ENCODE measurements at regions not wholly inside any gene's neighbourhood (a gene's known extent, or its start where the extent isn't known, plus 50 kb on each side); places are given as distances from the start of the nearest gene placed in this dataset.
"Not testable (repeated sequence)": the region's sequence is repeated elsewhere in the genome, so short reads cannot be mapped to it uniquely, and the experiment has no call there.

DNA sequence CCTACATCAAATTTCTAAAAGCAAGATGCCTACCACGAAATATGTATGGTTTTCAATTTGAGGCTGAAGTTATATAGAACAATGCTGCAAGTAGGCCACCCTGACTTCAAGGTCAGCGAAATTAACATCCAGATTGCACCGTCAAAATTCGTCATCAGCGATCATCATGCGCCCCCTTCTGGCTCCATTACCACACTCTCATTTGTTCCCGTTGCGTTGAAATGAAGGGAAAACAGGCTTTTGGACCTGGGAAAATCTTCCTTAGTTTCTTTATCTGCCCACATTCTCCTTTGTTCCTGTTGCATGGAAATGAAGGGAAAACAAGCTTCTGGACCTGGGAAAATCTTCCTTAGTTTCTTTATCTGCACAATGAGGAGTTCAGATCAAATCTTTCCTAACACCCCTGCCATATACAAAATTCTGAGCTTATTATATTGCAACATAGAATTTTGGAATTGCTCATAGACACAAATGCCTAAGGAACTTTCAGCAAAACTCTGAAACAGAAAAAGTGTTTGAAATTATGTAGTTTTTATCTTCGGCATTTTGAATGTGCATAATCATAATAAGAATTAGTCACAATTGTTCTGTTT, 98.2 kb upstream of the PRKCQ start:
- Mint-ChIP-seq H3K27ac (no peak overlapping the region), H3K9me3 (no peaks in the 10 kb centered on the region), H3K36me3 (no peaks in the 10 kb centered on the region)
- DNase-seq (ENCODE audit: low spot score in 2 of 2) (peak in 1 of 2 donors; percentile 66), ATAC-seq (peak; percentile 49 to 60)

DNA sequence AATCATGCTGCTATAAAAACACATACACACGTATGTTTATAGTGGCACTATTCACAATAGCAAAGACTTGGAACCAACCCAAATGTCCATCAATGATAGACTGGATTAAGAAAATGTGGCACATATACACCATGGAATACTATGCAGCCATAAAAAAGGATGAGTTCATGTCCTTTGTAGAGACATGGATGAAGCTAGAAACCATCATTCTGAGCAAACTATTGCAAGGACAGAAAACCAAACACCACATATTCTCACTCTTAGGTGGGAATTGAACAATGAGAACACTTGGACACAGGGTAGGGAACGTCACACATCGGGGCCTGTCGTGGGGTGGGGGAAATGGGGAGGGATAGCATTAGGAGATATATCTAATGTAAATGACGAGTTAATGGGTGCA, 97.1 kb upstream of the PRKCQ start:
- not testable (repeated sequence) for ATAC-seq; H3K36me3 Mint-ChIP-seq; DNase-seq (ENCODE audit: low spot score in 2 of 2); H3K9me3 Mint-ChIP-seq; H3K27ac Mint-ChIP-seq

DNA sequence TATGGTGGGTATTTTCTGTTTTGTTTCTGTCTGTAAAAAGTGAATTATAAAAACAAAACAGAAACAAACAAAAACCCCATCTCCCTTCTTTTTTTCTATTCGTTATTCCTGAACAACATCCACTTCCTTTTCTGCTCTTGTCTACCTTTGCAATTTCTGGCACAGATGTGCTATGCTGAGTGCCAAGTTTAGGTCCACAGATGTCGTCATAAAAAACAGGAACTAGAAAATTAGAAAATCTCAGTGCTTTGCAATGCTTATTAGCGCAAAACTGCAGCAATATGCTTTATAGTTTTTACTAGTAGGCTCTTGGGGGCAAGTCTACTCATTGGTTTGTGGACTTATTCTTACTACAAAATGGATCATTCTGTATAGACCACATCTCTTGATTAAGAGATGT, 94.2 kb upstream of the PRKCQ start:
- H3K9me3 Mint-ChIP-seq, result no peaks in the 10 kb centered on the region
- no peaks in the 10 kb centered on the region for H3K36me3 Mint-ChIP-seq
- no peak for ATAC-seq
- H3K27ac Mint-ChIP-seq, result no peak overlapping the region
- DNase-seq (ENCODE audit: low spot score in 2 of 2), result no peak

DNA sequence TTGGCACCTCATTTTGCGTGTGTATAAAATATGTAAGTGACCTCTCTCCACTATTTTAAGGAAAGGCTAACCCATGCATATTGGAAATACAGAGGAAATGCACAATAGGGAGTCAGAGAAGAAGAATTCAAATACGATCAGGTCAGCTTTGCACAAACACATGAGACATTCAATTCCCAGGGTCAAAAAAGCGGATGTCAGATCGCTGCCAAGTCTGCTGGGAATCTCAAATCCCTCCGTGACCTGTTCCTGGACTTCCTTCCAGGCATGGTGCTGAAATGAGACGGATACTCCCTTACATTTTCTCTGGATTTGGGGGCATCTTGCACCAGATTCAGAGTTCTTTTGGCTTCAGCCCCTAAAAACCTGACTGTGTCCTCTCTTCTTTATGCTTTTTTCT, 91.9 kb upstream of the PRKCQ start:
- H3K36me3 Mint-ChIP-seq, result no peaks in the 10 kb centered on the region
- ATAC-seq (no peak), DNase-seq (ENCODE audit: low spot score in 2 of 2) (no peak)
- H3K27ac Mint-ChIP-seq, result no peak overlapping the region
- H3K9me3 Mint-ChIP-seq, result no peaks in the 10 kb centered on the region

DNA sequence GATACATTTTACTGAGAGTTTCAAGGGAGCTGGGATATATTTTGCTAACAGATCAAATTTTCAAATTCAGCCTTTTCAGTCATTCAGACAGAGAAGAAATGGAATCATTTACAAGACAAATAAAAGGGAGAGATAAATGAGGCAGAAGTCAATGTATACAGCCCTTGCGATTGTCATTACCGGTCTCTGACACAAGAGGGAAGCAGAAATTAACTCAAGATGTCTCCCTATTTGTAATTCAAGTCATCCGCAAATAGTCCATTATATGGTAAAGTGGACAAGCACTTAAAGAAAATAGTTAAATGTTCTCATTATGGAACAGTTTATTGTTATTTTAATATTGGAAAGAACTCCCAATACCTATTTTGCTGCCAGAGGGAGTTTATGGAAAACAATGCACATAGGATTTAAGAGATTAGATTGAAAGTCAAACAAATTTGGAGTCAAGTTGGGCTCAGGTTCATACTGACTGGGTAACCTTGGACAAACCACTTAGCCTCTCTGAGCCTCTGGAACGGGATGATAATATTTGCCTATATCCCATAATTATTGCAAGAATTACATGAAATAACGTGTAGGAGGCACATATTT, 89.3 kb upstream of the PRKCQ start:
- Mint-ChIP-seq H3K36me3 (no peaks in the 10 kb centered on the region), H3K9me3 (no peaks in the 10 kb centered on the region), H3K27ac (no peak overlapping the region)
- ATAC-seq (no peak), DNase-seq (ENCODE audit: low spot score in 2 of 2) (peak in 1 of 2 donors; percentile 18)

DNA sequence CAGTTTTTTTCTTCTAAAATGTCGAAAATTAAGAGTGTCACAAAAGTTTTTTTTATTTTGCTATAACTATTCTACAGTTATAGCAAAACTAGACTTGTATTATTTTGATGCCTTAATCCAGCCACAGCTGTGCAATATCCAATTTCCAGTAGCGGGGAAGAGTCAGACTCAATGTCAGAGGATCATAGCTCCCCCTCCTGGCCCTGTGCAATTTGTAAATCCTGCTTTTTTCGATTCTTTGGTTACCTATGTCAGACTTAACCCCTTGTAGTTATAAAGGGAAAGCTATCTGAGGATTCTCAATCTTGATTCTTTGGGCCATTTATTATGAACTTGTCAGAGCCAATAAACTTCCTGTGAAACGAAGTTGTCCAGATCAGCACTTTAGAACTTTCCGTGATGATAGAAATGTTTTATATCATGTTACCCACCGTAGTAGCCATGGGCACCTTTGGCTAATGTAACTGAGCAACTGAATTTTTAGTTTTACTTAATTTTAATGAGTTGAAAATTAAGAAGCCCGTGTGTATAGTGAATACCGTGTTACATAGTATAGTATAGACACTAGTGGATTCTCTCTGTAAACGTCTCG, 87.7 kb upstream of the PRKCQ start:
- H3K36me3 Mint-ChIP-seq, result no peaks in the 10 kb centered on the region
- DNase-seq (ENCODE audit: low spot score in 2 of 2) (peak in 1 of 2 donors; percentile 47), ATAC-seq (peak in 1 of 2 donors; percentile 28)
- H3K27ac Mint-ChIP-seq, result no peak overlapping the region
- H3K9me3 Mint-ChIP-seq, result no peaks in the 10 kb centered on the region

DNA sequence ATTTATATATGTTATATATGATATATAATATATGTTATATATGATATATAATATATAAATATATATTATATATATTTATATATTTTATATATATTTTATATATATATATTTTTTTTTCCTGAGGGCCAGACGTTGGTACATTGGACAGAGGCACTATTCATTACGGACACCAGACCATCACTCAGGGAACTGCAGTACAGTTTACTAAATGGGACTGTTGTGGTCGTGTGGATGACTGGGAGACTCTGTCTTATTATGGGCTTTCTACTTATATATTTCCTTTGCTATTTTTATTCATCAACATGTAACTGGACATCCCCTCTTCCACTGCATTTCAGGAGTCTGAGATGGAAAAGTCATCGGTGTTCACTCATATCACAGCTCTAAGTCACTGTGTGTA, 87.1 kb upstream of the PRKCQ start:
- DNase-seq (ENCODE audit: low spot score in 2 of 2), result no peak
- H3K36me3 Mint-ChIP-seq, result no peaks in the 10 kb centered on the region
- no peak overlapping the region for H3K27ac Mint-ChIP-seq
- H3K9me3 Mint-ChIP-seq, result no peaks in the 10 kb centered on the region
- no peak for ATAC-seq

DNA sequence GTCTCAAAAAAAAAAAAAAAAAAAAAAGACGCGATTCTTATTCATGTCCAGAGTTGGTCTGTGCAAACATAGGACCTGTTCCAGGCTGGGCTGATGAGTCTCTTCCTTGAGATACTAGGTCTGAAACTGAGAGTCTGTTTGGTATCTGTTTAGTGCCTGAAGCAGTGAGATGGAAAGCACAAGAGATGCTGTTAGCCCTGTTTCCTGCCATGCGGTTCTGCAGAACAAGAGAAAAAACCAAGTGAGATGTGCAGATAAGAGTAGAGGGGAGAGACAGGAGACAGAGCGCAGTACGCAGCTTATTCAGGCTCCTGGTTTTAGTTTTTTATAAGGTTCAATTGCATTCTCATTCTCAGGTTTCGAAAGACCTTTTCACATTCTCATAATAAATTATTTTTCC, 85.8 kb upstream of the PRKCQ start:
- peak in 1 of 2 donors; percentile 33 for DNase-seq (ENCODE audit: low spot score in 2 of 2)
- Mint-ChIP-seq H3K9me3 (no peaks in the 10 kb centered on the region), H3K36me3 (no peaks in the 10 kb centered on the region), H3K27ac (no peak overlapping the region)
- ATAC-seq, result peak; percentile 99

DNA sequence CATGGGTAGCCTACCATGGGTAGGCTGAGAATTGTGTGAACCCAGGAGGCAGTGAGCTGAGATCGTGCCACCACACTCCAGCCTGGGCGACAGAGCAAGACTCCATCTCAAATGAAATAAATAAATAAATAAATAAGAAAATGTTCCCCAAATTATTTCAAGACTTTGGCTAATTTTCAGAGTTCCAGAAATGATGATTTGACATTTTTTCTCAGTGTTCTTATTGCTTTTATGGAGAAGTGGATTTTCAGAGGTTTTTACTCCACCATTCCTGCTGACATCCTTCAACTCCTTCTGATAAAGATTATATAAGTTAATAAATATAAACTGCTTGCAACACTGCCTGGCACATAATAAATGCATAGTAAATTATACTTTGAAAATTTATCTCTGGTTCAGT, 80.4 kb upstream of the PRKCQ start:
- no peak for DNase-seq (ENCODE audit: low spot score in 2 of 2)
- Mint-ChIP-seq H3K27ac (no peak overlapping the region), H3K36me3 (no peaks in the 10 kb centered on the region), H3K9me3 (no peaks in the 10 kb centered on the region)
- no peak for ATAC-seq

DNA sequence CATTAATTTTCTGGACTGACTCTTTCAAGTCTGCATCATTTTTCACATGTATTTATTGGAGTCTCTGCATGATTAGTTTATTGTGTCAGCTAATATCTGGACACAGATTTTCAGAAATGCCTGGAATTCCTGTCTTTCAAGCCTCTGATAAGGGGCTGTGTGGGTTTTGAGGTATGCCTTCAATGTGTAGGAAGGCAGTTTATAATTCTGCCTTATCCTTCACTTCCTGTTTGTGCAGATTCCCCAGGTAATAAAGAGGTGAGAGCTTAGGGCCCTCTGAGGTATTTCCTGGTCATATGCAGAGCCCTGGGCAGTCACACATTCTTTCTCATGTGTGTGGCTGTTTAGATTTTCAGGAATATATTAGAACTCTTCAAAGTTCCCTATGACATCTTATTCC, 79.4 kb upstream of the PRKCQ start:
- ATAC-seq (no peak), DNase-seq (ENCODE audit: low spot score in 2 of 2) (no peak)
- Mint-ChIP-seq H3K9me3 (no peaks in the 10 kb centered on the region), H3K36me3 (no peaks in the 10 kb centered on the region), H3K27ac (no peak overlapping the region)

DNA sequence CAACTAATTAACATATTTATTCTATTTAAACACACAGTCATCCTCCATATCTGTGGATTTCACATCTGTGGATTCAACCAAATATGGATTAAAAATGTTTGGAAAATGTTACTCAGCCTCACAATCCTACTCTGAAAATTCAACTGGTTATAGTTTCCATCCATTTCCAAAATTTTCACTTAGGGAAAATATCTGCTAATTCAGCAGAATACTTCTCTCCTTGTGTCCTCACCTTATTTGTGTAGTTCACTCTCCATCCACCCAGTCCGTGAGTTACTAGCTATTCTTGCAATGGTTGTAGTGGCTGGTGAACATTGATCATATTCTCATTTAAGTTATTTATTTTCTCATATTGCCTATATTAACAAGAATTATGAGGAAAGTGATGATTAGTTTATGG, 77.6 kb upstream of the PRKCQ start:
- no peaks in the 10 kb centered on the region for H3K36me3 Mint-ChIP-seq
- H3K9me3 Mint-ChIP-seq, result no peaks in the 10 kb centered on the region
- H3K27ac Mint-ChIP-seq, result no peak overlapping the region
- ATAC-seq (no peak), DNase-seq (ENCODE audit: low spot score in 2 of 2) (no peak)

DNA sequence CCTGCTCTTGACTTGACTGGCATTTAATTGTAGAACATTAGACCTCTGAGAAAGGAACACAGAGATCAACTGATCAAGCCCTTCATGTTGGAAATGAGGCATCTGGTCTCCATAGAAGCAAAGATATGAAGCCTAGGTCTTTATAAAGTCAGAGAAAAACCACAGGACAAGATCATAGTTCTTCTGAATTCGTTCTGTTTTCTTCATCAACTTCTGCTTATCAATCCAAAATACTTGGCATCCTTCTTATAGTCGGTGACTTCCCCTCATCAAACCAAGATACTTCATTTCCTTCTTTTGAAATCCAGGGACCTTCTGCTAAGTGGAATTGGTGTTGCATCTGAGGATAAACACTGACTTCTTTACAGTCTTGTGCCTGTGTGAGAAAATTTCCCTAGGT, 77.1 kb upstream of the PRKCQ start:
- ATAC-seq (no peak), DNase-seq (ENCODE audit: low spot score in 2 of 2) (no peak)
- Mint-ChIP-seq H3K27ac (no peak overlapping the region), H3K36me3 (no peaks in the 10 kb centered on the region), H3K9me3 (no peaks in the 10 kb centered on the region)

DNA sequence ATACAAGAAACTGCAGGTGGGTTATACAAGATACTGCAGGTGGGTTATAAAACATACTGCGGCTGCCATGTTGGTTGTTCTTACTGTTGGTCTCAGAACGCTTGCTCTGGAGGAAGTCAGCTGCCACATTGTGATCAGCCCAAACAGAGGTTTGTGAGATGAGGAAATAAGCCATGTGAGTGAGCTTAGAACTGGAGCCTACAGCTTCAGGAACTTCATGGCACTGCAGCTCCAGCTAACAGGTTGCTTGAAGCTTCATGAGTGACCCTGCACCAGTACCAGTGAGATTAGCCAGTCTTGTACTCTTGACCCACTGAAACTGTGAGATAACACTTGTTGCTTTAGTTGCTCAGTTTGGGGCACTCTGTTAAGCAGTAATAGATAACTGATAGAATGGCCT, 74.5 kb upstream of the PRKCQ start:
- Mint-ChIP-seq H3K36me3 (no peaks in the 10 kb centered on the region), H3K9me3 (no peaks in the 10 kb centered on the region), H3K27ac (no peak overlapping the region)
- no peak for DNase-seq (ENCODE audit: low spot score in 2 of 2)
- no peak for ATAC-seq

DNA sequence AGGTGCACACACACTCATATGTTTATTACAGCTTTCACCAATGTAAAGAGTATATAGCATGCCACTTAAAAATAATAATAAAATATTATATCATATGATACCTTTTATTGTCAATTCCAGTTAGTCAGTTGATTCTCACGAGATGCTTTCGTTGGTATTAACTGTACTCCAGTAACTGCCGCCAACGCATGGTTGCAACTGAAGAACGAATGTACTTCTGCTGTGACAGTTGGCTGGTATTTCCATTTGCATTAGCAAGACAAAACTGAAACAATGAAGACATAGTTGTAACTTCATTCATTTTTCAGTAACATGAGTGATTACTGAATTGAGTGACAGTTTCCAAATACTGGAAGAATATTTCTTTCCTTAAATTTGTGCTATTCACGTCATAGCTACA, 70.5 kb upstream of the PRKCQ start:
- H3K9me3 Mint-ChIP-seq, result peaks cover 0 to 5% of the 10 kb centered on the region in 2 donors
- peaks cover 0 to 6% of the 10 kb centered on the region in 2 donors for H3K36me3 Mint-ChIP-seq
- no peak for ATAC-seq
- H3K27ac Mint-ChIP-seq, result no peak overlapping the region
- DNase-seq (ENCODE audit: low spot score in 2 of 2), result no peak

DNA sequence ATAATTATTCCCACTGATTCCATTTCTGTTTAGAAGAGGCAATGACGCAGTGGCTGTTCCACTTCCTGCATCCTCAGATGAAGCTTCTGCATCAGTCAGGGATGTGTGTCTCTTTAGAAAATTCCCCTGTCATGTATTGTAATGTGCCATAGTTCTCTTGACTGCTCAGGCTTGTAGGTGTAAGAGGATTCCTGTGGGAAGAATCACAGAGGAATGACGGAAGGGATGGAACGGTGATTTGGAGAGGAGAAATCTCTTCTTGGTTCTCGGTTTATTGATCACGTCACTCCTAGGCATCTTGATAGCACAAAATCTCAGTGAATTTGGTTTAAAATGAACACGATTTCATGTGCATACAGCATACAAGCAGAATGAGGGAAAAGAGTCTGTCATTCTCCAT, 69.8 kb upstream of the PRKCQ start:
- Mint-ChIP-seq H3K27ac (no peak overlapping the region), H3K36me3 (peaks cover 0 to 6% of the 10 kb centered on the region in 2 donors), H3K9me3 (peaks cover 0 to 5% of the 10 kb centered on the region in 2 donors)
- DNase-seq (ENCODE audit: low spot score in 2 of 2), result no peak
- no peak for ATAC-seq

DNA sequence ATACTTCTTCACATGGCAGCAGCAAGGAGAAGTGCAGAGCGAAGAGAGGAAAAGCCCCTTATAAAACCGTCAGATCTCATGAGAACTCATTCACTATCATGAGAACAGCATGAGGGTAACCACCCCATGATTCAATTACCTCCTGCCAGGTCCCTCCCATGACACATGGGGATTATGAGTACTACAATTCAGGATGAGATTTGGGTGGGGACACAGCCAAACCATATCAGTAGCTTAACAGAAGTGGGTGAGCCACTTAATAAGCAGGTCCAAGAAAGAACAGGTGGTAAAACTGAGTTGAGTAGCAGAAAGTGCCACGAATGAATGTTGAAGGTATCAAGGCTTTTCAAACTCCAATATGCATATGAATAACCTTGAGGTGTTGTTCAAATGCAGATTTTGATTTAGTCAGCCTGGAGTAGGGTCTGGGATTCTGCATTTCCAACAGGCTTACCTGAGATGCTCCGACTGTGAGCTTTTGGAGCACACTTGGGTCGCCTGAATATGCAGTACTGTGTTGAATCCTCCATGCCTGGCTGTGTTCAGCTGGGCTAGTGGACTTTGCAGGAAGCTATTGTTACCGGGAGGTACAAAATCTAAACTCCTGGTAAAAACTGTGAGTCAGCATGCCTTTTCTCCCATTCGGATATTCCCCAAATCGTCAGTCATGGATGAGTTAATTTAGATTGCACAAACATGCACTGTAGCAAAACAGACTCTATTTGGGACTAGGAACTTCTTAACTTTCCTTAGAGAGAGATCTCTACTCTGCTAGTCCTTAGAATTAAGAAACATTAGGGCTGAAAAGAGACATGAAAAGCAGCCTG, 69.0 kb upstream of the PRKCQ start:
- ATAC-seq (no peak), DNase-seq (ENCODE audit: low spot score in 2 of 2) (no peak)
- Mint-ChIP-seq H3K27ac (no peak overlapping the region), H3K9me3 (peaks cover 0 to 5% of the 10 kb centered on the region in 2 donors), H3K36me3 (peaks cover 0 to 6% of the 10 kb centered on the region in 2 donors)

DNA sequence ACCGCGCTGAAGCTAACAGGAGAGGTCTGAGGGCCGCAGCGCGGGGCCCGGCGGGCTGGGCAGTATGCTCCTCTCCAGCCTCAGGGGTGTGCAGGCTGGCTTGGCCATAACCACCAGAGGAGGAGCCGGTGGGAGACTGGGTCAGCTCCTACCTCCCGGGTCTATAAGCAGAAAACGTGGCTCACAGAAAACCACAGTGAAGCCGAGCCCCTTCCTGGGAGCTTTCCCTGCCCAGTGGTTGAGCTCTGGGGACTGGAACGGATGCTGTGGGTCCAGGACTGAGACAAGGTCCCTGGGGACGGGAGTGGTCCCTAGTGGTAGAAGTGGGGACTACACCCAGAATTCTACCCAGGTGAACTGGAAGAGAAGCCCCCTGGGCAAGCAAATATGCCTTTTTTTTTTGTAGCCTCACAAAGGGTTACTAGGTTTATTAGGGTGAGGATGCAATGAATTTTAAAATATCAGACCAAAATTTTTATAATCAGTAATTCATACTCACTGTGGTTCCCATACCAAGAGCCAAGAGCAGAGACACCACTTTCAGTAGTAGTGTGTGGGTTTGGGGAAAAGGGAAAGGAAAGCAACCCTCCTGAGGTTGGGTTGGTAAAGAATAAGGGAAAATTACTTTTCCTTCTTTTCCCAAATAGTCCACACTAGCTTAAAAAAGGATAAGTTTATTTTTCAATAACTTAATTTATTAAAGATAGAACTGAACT, 67.9 kb upstream of the PRKCQ start:
- peaks cover 0 to 6% of the 10 kb centered on the region in 2 donors for H3K36me3 Mint-ChIP-seq

More for the DNA sequence above, 67.9 kb upstream of the PRKCQ start:
- peaks cover 0 to 5% of the 10 kb centered on the region in 2 donors for H3K9me3 Mint-ChIP-seq
- peak overlapping the region in 1 of 2 donors; percentile 36 for H3K27ac Mint-ChIP-seq
- DNase-seq (ENCODE audit: low spot score in 2 of 2), result peak; percentile 71 to 76
- ATAC-seq, result peak; percentile 52 to 96

All from activated naive CD4-positive, alpha-beta T cell treated with anti-CD3 and anti-CD28 coated beads, Interleukin-2, amount 50 U/mL, for 72 hours (primary cell).